G401.6 (cell line): ENCODE measurements at regions not wholly inside any gene's neighbourhood (a gene's known extent, or its start where the extent isn't known, plus 50 kb on each side); places are given as distances from the start of the nearest gene placed in this dataset.
A peak's percentile ranks its signal among the peaks of the same experiment; 100 is the strongest.

ENCODE experiments used
- FAIRE-seq: peaks from 2 replicates; lab custom pipeline; 2012; peaks lifted over from hg19 to GRCh38; lab: Jason Lieb, UNC

GRCh38 chr9:2354856-2355696 lies 266.5 kb upstream of the VLDLR start:
- no peak for FAIRE-seq

GRCh38 chr9:2355697-2355983 lies 265.9 kb upstream of the VLDLR start:
- FAIRE-seq, result no peak

- no peak for FAIRE-seq
Measured at GRCh38 chr9:2356041-2356790, 265.4 kb upstream of the VLDLR start.

- FAIRE-seq, result no peak
Measured at GRCh38 chr9:2359891-2360471, 261.6 kb upstream of the VLDLR start.

GRCh38 chr9:2362150-2362549 lies 259.4 kb upstream of the VLDLR start:
- no peak for FAIRE-seq

- no peak for FAIRE-seq
Measured at GRCh38 chr9:2363138-2363745, 258.3 kb upstream of the VLDLR start.

GRCh38 chr9:2363781-2364180 lies 257.8 kb upstream of the VLDLR start:
- no peak for FAIRE-seq

- FAIRE-seq, result no peak
Measured at GRCh38 chr9:2367970-2368369, 253.6 kb upstream of the VLDLR start.

GRCh38 chr9:2373648-2374047 lies 247.9 kb upstream of the VLDLR start:
- FAIRE-seq, result no peak

- no peak for FAIRE-seq
Measured at GRCh38 chr9:2375114-2375513, 246.5 kb upstream of the VLDLR start.

GRCh38 chr9:2377117-2377516 lies 244.5 kb upstream of the VLDLR start:
- no peak for FAIRE-seq

- FAIRE-seq, result no peak
Measured at GRCh38 chr9:2377834-2378233, 243.8 kb upstream of the VLDLR start.

- no peak for FAIRE-seq
Measured at GRCh38 chr9:2378266-2378665, 243.3 kb upstream of the VLDLR start.

GRCh38 chr9:2378816-2379215 lies 242.8 kb upstream of the VLDLR start:
- no peak for FAIRE-seq

- FAIRE-seq, result no peak
Measured at GRCh38 chr9:2384741-2385140, 236.8 kb upstream of the VLDLR start.

- no peak for FAIRE-seq
Measured at GRCh38 chr9:2385746-2386145, 235.8 kb upstream of the VLDLR start.

- no peak for FAIRE-seq
Measured at GRCh38 chr9:2386566-2386965, 235.0 kb upstream of the VLDLR start.

- FAIRE-seq, result no peak
Measured at GRCh38 chr9:2387166-2387565, 234.4 kb upstream of the VLDLR start.

GRCh38 chr9:2389404-2389803 lies 232.2 kb upstream of the VLDLR start:
- no peak for FAIRE-seq

GRCh38 chr9:2390028-2390427 lies 231.6 kb upstream of the VLDLR start:
- FAIRE-seq, result no peak

- FAIRE-seq, result peak; percentile 44
Measured at GRCh38 chr9:2391509-2392132, 230.0 kb upstream of the VLDLR start.

GRCh38 chr9:2394087-2394741 lies 227.4 kb upstream of the VLDLR start:
- FAIRE-seq, result peak; percentile 36
